GM12878 (cell line): ENCODE measurements at regions not wholly inside any gene's neighbourhood (a gene's known extent, or its start where the extent isn't known, plus 50 kb on each side); places are given as distances from the start of the nearest gene placed in this dataset.

Experiments
- ATAC-seq: fragments of 200-7000 bp; cut with Tn5 transposase; 3 replicates; pipeline ENCODE4 v1.9.1; 2020; ENCODE audit warnings: mild to moderate bottlenecking, moderate library complexity
- BruUV-seq: library from RNA; stranded (reverse); fragments of 400-500 nt; replicated peaks from 2 replicates; lab custom pipeline; 2021; lab: Mats Ljungman, UMichigan
- CTCF ChIA-PET: fragments of 300-600 bp; sonication (Branson Sonifier 250); formaldehyde crosslinking; extraction: SDS; loops from one replicate; lab custom pipeline; 2021; ENCODE audit warnings: inconsistent platforms; lab: Yijun Ruan, JAX
- POLR2A ChIA-PET: fragments of 350-600 bp; formaldehyde crosslinking; extraction: SDS; loops from one replicate; lab custom pipeline; 2021; ENCODE audit warnings: inconsistent platforms; lab: Charles Lee
- RAD21 ChIA-PET: fragments of 300-600 bp; sonication (Branson Sonifier 250); formaldehyde crosslinking; loops from one replicate; lab custom pipeline; 2023; ENCODE audit warnings: antibody characterized with exemption; ENCODE audit not compliant: unreplicated experiment; lab: Charles Lee
- SMC1A ChIA-PET: fragments of 300-600 bp; sonication (Branson Sonifier 250); formaldehyde crosslinking; loops from one replicate; lab custom pipeline; 2023; ENCODE audit not compliant: unreplicated experiment, uncharacterized antibody; lab: Charles Lee
- DNase-seq: peaks from one replicate; pipeline ENCODE4 v3.0.0-alpha.2; 2011; ENCODE audit warnings: low read depth, low spot score
- FAIRE-seq: peaks from 3 replicates; lab custom pipeline; 2011; peaks lifted over from hg19 to GRCh38; lab: Jason Lieb, UNC
- H2AFZ ChIP-seq: 2 replicates; pipeline ENCODE4 v1.6.0; 2011; ENCODE audit warnings: low read depth, low read length, control low read depth; ENCODE audit not compliant: control insufficient read depth
- H3K27ac ChIP-seq: 2 replicates; pipeline ENCODE4 v1.5.1; 2011; ENCODE audit warnings: control low read depth; ENCODE audit not compliant: control insufficient read depth, insufficient read depth
- H3K27me3 ChIP-seq, 2 experiments: replicated peaks in 1 of 2; 2 replicates each; pipeline versions ENCODE4 v1.6.0 to v1.6.1; 2011; ENCODE audit warnings: low read length in 1 of 2; ENCODE audit not compliant: control insufficient read depth in 2 of 2, insufficient read depth in 2 of 2
- H3K36me3 ChIP-seq, 2 experiments: 2 replicates each; pipeline ENCODE4 v1.5.1; 2011; ENCODE audit warnings: low read length in 1 of 2; ENCODE audit not compliant: control insufficient read depth in 2 of 2, insufficient read depth in 2 of 2
- H3K4me1 ChIP-seq: 2 replicates; pipeline ENCODE4 v1.6.1; 2011; ENCODE audit warnings: mild to moderate bottlenecking, low read length, moderate library complexity, mixed read lengths; ENCODE audit not compliant: control insufficient read depth, insufficient read depth
- H3K4me2 ChIP-seq: 2 replicates; pipeline ENCODE4 v1.6.0; 2011; ENCODE audit warnings: control low read depth; ENCODE audit not compliant: control insufficient read depth, insufficient read depth
- H3K4me3 ChIP-seq: fragments of 200-600 bp; sonication (generic); 2 replicates; pipeline ENCODE4 v1.5.1; 2016
- H3K79me2 ChIP-seq: 2 replicates; pipeline ENCODE4 v1.6.0; 2011; ENCODE audit warnings: low read length; ENCODE audit not compliant: control insufficient read depth, insufficient read depth
- H3K9ac ChIP-seq: 2 replicates; pipeline ENCODE4 v1.8.0; 2011; ENCODE audit warnings: low read length, control low read depth, mixed read lengths; ENCODE audit not compliant: control insufficient read depth, insufficient read depth
- H3K9me3 ChIP-seq: replicated peaks from 3 replicates; pipeline ENCODE4 v1.5.1; 2011; ENCODE audit warnings: mild to moderate bottlenecking, low read length; ENCODE audit not compliant: control insufficient read depth, insufficient read depth
- H4K20me1 ChIP-seq: 2 replicates; pipeline ENCODE4 v1.6.0; 2011; ENCODE audit not compliant: control insufficient read depth, insufficient read depth
- CHD1 ChIP-seq: IDR thresholded peaks from 2 replicates; pipeline ENCODE4 v1.6.1; 2012; ENCODE audit warnings: low read depth, low read length, improper control_type of control experiment
- ETV6 ChIP-seq, 2 experiments: fragments of 450-650 bp in 1 of 2; IDR thresholded peaks in 1 of 2; conservative IDR thresholded peaks in 1 of 2; 2 replicates each; pipeline ENCODE4 v1.6.1; 2014; ENCODE audit warnings: antibody characterized with exemption in 1 of 2, borderline replicate concordance in 1 of 2, low read depth in 1 of 2, mild to moderate bottlenecking in 1 of 2, moderate library complexity in 1 of 2
- EZH2 ChIP-seq: IDR thresholded peaks from 2 replicates; pipeline ENCODE4 v1.6.1; 2012; ENCODE audit warnings: low read depth, mild to moderate bottlenecking, control low read depth, inconsistent platforms, low read length, borderline replicate concordance; ENCODE audit not compliant: control insufficient read depth
- NR2C2 ChIP-seq: IDR thresholded peaks from 2 replicates; pipeline ENCODE4 v1.6.1; 2011; ENCODE audit warnings: borderline replicate concordance, low read depth; ENCODE audit not compliant: control insufficient read depth, insufficient read length
- STAT1 ChIP-seq: fragments of 450-650 bp; conservative IDR thresholded peaks from 2 replicates; pipeline ENCODE4 v1.6.1; 2014; ENCODE audit warnings: antibody characterized with exemption, mild to moderate bottlenecking
- WGBS: methylation state at CpG from one replicate; pipeline ENCODE4 v1.1.6; 2016; ENCODE audit warnings: low lambda C conversion rate; ENCODE audit not compliant: insufficient replicate concordance, insufficient coverage; ENCODE audit errors: missing lambda C conversion rate; 5-methylcytosine and 5-hydroxymethylcytosine counted together
- in situ Hi-C: fragments of 300-500 bp; cut with MboI; formaldehyde crosslinking; loops from 9 replicates; pipeline ENCODE4 v1.14.3; 2018; ENCODE audit warnings: mixed read lengths
- intact Hi-C: fragments of 100-400 bp; cut with micrococcal nuclease; formaldehyde crosslinking; loops from one replicate; pipeline ENCODE4 v1.14.2; 2022; ENCODE audit not compliant: unreplicated experiment

DNA sequence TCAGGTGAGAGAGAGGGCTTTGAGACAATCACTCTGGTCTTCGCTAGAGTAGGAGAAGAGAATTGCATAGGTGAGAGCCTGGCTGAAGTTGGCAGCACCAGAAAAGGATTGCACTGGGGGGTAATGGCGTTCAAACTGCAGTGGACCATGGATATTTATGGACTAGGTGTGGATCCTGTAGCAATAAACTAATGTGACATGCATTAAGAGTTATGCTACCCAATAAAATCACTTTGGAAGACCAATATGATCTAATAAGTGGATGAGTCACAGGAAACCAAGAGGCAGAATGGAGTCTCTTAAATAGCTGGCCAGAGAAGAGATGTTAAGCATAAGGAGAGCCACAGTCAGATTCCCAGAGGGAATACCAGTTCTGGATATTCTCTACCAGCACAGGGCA lies 259.8 kb downstream of the FBXO8 start:
- CTCF ChIA-PET, result no interaction called here
- ATAC-seq, result no peak
- no peak for FAIRE-seq

GRCh38 chr4:174018236-174018635 lies 265.2 kb downstream of the FBXO8 start:
- Histone ChIP-seq H3K4me3 (no peak overlapping the region), H4K20me1 (no peaks in the 10 kb centered on the region), H3K9ac (no peak overlapping the region), H3K79me2 (no peaks in the 10 kb centered on the region), H3K27ac (no peak overlapping the region), H3K36me3 (no peaks in the 10 kb centered on the region), H3K4me1 (no peaks in the 10 kb centered on the region), H2AFZ (no peak overlapping the region), H3K4me2 (no peak overlapping the region), H3K27me3 (no peaks in the 10 kb centered on the region), H3K9me3 (no peaks in the 10 kb centered on the region)
- CTCF ChIA-PET, result interaction anchor here (0.6 kb wide), 1 partner anchor 476 kb away, joined by 5 read pairs; no protein-coding TSS in a partner anchor
- DNase-seq, result no peak
- TF ChIP-seq EZH2, result no peak
- POLR2A ChIA-PET, result no interaction called here
- RAD21 ChIA-PET, result no interaction called here
- WGBS, result 21% methylated on average over 7 of the region's 7 CpGs
- SMC1A ChIA-PET, result interaction anchor here (1.1 kb wide), 1 partner anchor 11 kb away, joined by 3 read pairs; no protein-coding TSS in a partner anchor
- BruUV-seq, result no TSS peak
- no peak for FAIRE-seq
- no peak for ATAC-seq
- in situ Hi-C loops (no loop called here), intact Hi-C loops (no loop called here)

More for the DNA sequence above, 259.8 kb downstream of the FBXO8 start:
- Histone ChIP-seq H3K9ac (no peak overlapping the region), H3K4me1 (no peaks in the 10 kb centered on the region), H4K20me1 (no peaks in the 10 kb centered on the region), H3K27me3 (no peaks in the 10 kb centered on the region), H3K4me2 (no peak overlapping the region), H3K79me2 (no peaks in the 10 kb centered on the region), H3K36me3 (no peaks in the 10 kb centered on the region), H3K27ac (no peak overlapping the region), H2AFZ (no peak overlapping the region), H3K4me3 (no peak overlapping the region), H3K9me3 (no peaks in the 10 kb centered on the region)
- no peak for TF ChIP-seq ETV6 (conservative IDR thresholded peaks at IDR 0.05 in 1 of 2, IDR thresholded peaks at IDR 0.05 in 1 of 2; ENCODE audit: borderline replicate concordance in 1 of 2, low read depth in 1 of 2)
- TF ChIP-seq CHD1, result no peak
- TF ChIP-seq NR2C2, result no peak
- no peak for TF ChIP-seq STAT1
- no TSS peak for BruUV-seq
- SMC1A ChIA-PET, result no interaction called here
- DNase-seq, result no peak
- intact Hi-C loops (no loop called here), in situ Hi-C loops (no loop called here)
- RAD21 ChIA-PET, result no interaction called here
- POLR2A ChIA-PET, result no interaction called here
- WGBS, result 13% methylated on average over 2 of the region's 2 CpGs
